ENCODE measurements at regions not wholly inside any gene's neighbourhood (a gene's known extent, or its start where the extent isn't known, plus 50 kb on each side); places are given as distances from the start of the nearest gene placed in this dataset.

DNA sequence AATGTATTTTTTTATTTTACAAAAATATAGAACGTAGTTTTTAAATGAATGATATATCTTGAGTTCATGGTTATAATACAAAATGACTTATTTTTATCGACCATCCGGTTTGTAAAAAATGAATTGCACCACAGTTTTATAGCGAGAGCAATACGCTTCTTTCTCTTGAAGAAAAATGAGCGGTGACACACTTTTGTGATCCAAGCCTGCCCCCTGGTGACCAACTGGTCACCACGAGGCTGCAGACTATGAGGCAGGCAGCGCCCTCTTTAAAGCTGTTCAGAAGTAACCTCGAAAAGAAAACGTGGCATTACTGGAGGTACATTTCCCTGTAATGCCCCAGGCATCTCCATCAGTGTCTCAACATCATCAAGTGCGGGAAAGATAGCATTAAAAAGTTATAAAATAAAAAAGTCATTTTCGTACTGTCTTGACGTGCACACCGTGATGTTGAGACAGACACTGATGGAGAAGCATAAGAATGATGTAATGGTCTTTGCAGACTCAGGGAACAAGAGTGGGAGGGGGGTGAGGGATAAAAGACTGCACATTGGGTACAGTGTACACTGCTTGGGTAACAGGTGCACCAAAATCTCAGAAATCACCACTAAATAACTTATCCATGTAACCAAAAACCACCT is 734.2 kb upstream of the ADAMTS5 start:
- DNase-seq (ENCODE audit: unreplicated experiment), result peak; percentile 88
- no peak overlapping the region for H3K4me3 Mint-ChIP-seq (ENCODE audit: unreplicated experiment)
- CTCF ChIA-PET, result interaction anchor here (0.5 to 4.2 kb wide), 25 partner anchors 12 to 1044 kb away, joined by 3 to 48 read pairs (median 5); partner anchors contain the start of gene ADAMTS1
- H3K27ac Mint-ChIP-seq (ENCODE audit: low read depth, unreplicated experiment), result no peak overlapping the region
- no peaks in the 10 kb centered on the region for H3K9me3 Mint-ChIP-seq (ENCODE audit: unreplicated experiment)
- no peaks in the 10 kb centered on the region for H3K27me3 Mint-ChIP-seq (ENCODE audit: insufficient read depth, unreplicated experiment)
- intact Hi-C loops (cut with micrococcal nuclease), result loop anchor here (1.0 to 10.0 kb wide), 10 partner anchors 101 to 1044 kb away; partner anchors contain the start of gene ADAMTS5
- H3K4me1 Mint-ChIP-seq (ENCODE audit: insufficient read depth, unreplicated experiment), result no peaks in the 10 kb centered on the region
- POLR2A ChIA-PET, result no interaction called here
- no peaks in the 10 kb centered on the region for H3K36me3 Mint-ChIP-seq (ENCODE audit: insufficient read depth, unreplicated experiment)
- TF ChIP-seq, protein P1, sequence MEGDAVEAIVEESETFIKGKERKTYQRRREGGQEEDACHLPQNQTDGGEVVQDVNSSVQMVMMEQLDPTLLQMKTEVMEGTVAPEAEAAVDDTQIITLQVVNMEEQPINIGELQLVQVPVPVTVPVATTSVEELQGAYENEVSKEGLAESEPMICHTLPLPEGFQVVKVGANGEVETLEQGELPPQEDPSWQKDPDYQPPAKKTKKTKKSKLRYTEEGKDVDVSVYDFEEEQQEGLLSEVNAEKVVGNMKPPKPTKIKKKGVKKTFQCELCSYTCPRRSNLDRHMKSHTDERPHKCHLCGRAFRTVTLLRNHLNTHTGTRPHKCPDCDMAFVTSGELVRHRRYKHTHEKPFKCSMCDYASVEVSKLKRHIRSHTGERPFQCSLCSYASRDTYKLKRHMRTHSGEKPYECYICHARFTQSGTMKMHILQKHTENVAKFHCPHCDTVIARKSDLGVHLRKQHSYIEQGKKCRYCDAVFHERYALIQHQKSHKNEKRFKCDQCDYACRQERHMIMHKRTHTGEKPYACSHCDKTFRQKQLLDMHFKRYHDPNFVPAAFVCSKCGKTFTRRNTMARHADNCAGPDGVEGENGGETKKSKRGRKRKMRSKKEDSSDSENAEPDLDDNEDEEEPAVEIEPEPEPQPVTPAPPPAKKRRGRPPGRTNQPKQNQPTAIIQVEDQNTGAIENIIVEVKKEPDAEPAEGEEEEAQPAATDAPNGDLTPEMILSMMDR (IDR thresholded peaks at IDR 0.05; ENCODE audit: unreplicated experiment), result peak; percentile 89
- no TSS peak for BruUV-seq (replicated peaks)

GRCh38 chr21:27695246-27695645 is 728.4 kb upstream of the ADAMTS5 start:
- no peak for DNase-seq (ENCODE audit: unreplicated experiment)
- Mint-ChIP-seq H3K4me1 (ENCODE audit: insufficient read depth, unreplicated experiment) (peaks cover 19% of the 10 kb centered on the region), H3K27me3 (ENCODE audit: insufficient read depth, unreplicated experiment) (no peaks in the 10 kb centered on the region), H3K9me3 (ENCODE audit: unreplicated experiment) (no peaks in the 10 kb centered on the region), H3K27ac (ENCODE audit: low read depth, unreplicated experiment) (no peak overlapping the region), H3K4me3 (ENCODE audit: unreplicated experiment) (no peak overlapping the region), H3K36me3 (ENCODE audit: insufficient read depth, unreplicated experiment) (no peaks in the 10 kb centered on the region)
- ChIA-PET CTCF (interaction anchor here (1.1 kb wide), 1 partner anchor 132 kb away, joined by 6 read pairs; no protein-coding TSS in a partner anchor), POLR2A (interaction anchor here (0.7 kb wide), 2 partner anchors 9 to 125 kb away, joined by 3 to 4 read pairs; no protein-coding TSS in a partner anchor)
- intact Hi-C loops (cut with micrococcal nuclease), result no loop called here
- BruUV-seq (replicated peaks), result no TSS peak
- TF ChIP-seq, protein P1 (IDR thresholded peaks at IDR 0.05; ENCODE audit: unreplicated experiment), result no peak

DNA sequence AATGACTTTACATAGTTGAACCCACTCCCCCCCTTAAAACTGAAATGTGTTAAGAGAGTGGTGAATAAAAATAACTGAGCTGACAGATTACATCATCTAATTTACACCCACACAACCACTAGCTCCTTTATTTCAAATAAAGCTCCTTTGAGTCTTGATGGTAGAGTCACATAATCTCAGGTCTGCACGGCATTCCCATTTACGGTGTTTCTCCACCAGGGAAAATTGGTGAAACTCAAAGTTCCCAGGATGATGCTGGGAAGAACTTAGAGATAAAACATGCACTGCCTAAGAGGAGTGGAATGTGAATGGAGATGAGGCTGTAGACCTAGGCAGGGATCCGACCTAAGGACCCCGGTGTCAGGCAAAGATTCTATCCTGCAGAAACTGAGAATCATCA is 727.8 kb upstream of the ADAMTS5 start:
- intact Hi-C loops (cut with micrococcal nuclease), result no loop called here
- DNase-seq (ENCODE audit: unreplicated experiment), result no peak
- Mint-ChIP-seq H3K4me3 (ENCODE audit: unreplicated experiment) (no peak overlapping the region), H3K4me1 (ENCODE audit: insufficient read depth, unreplicated experiment) (peaks cover 19% of the 10 kb centered on the region), H3K27me3 (ENCODE audit: insufficient read depth, unreplicated experiment) (no peaks in the 10 kb centered on the region), H3K9me3 (ENCODE audit: unreplicated experiment) (no peaks in the 10 kb centered on the region), H3K36me3 (ENCODE audit: insufficient read depth, unreplicated experiment) (no peaks in the 10 kb centered on the region), H3K27ac (ENCODE audit: low read depth, unreplicated experiment) (no peak overlapping the region)
- no TSS peak for BruUV-seq (replicated peaks)
- CTCF ChIA-PET, result interaction anchor here (0.6 to 2.5 kb wide), 3 partner anchors 9 to 131 kb away, joined by 3 to 8 read pairs (median 6); no protein-coding TSS in a partner anchor
- TF ChIP-seq, protein P1 (IDR thresholded peaks at IDR 0.05; ENCODE audit: unreplicated experiment), result no peak
- POLR2A ChIA-PET, result interaction anchor here (0.7 kb wide), 1 partner anchor 124 kb away, joined by 3 read pairs; no protein-coding TSS in a partner anchor

GRCh38 chr21:27693376-27693775 is 726.5 kb upstream of the ADAMTS5 start:
- BruUV-seq (replicated peaks), result no TSS peak
- peak overlapping the region; percentile 75 for H3K27ac Mint-ChIP-seq (ENCODE audit: low read depth, unreplicated experiment)

More at GRCh38 chr21:27693376-27693775, 726.5 kb upstream of the ADAMTS5 start:
- TF ChIP-seq, protein P1 (IDR thresholded peaks at IDR 0.05; ENCODE audit: unreplicated experiment), result no peak
- Mint-ChIP-seq H3K9me3 (ENCODE audit: unreplicated experiment) (peaks cover 3% of the 10 kb centered on the region), H3K27me3 (ENCODE audit: insufficient read depth, unreplicated experiment) (no peaks in the 10 kb centered on the region), H3K4me1 (ENCODE audit: insufficient read depth, unreplicated experiment) (peaks cover 19% of the 10 kb centered on the region), H3K36me3 (ENCODE audit: insufficient read depth, unreplicated experiment) (no peaks in the 10 kb centered on the region), H3K4me3 (ENCODE audit: unreplicated experiment) (peak overlapping the region; percentile 45)
- DNase-seq (ENCODE audit: unreplicated experiment), result peak; percentile 84
- CTCF ChIA-PET, result interaction anchor here (0.7 to 2.5 kb wide), 7 partner anchors 12 to 1052 kb away, joined by 3 to 9 read pairs (median 3); no protein-coding TSS in a partner anchor
- POLR2A ChIA-PET, result interaction anchor here (0.6 to 1.7 kb wide), 6 partner anchors 11 to 1769 kb away, joined by 3 to 6 read pairs (median 3); no protein-coding TSS in a partner anchor
- intact Hi-C loops (cut with micrococcal nuclease), result loop anchor here (2.0 kb wide), 1 partner anchor 123 kb away; no protein-coding TSS in a partner anchor

All from MCF 10A (cell line).